ENCODE measurements at regions not wholly inside any gene's neighbourhood (a gene's known extent, or its start where the extent isn't known, plus 50 kb on each side); places are given as distances from the start of the nearest gene placed in this dataset.

- Histone ChIP-seq H3K18ac (ENCODE audit: low read length) (no peak overlapping the region), H4K5ac (ENCODE audit: low read length) (no peak overlapping the region), H3K4me2 (ENCODE audit: low read length) (no peak overlapping the region), H3K9ac (ENCODE audit: low read length) (no peak overlapping the region), H3K4me3 (ENCODE audit: low read length) (no peak overlapping the region), H3K4me1 (ENCODE audit: control insufficient read depth, low read depth, low read length) (no peaks in the 10 kb centered on the region), H3K79me2 (ENCODE audit: control insufficient read depth, insufficient read depth, low read length) (no peaks in the 10 kb centered on the region), H3K79me1 (ENCODE audit: low read length) (no peaks in the 10 kb centered on the region), H4K8ac (ENCODE audit: low read depth, low read length) (no peak overlapping the region), H2BK5ac (ENCODE audit: low read length) (no peak overlapping the region), H3K4ac (ENCODE audit: low read depth, low read length) (no peak overlapping the region), H3K56ac (ENCODE audit: low read length) (no peak overlapping the region), H2AK5ac (ENCODE audit: low read length) (no peak overlapping the region), H2BK120ac (ENCODE audit: low read depth, low read length) (no peak overlapping the region), H3K27ac (ENCODE audit: low read depth, low read length) (no peak overlapping the region), H3K27me3 (ENCODE audit: insufficient read depth, low read length, poor library complexity) (no peaks in the 10 kb centered on the region), H2BK15ac (replicated peaks; ENCODE audit: low read depth) (no peak overlapping the region), H3K23ac (ENCODE audit: low read length) (no peak overlapping the region), H3K36me3 (ENCODE audit: control insufficient read depth, insufficient read depth, low read length) (no peaks in the 10 kb centered on the region)
- no peak for DNase-seq
- no CpG with 5 or more reads among the region's 1 CpG for WGBS (ENCODE audit: extremely low coverage, insufficient coverage, low lambda C conversion rate)
These were observed 345.7 kb downstream of the SLC4A3 start for GRCh38 chr2:219973136-219973535.

GRCh38 chr2:219976871-219977270 is 349.4 kb downstream of the SLC4A3 start:
- Histone ChIP-seq H4K5ac (ENCODE audit: low read length) (no peak overlapping the region), H2AK5ac (ENCODE audit: low read length) (no peak overlapping the region), H3K27ac (ENCODE audit: low read depth, low read length) (no peak overlapping the region), H2BK15ac (replicated peaks; ENCODE audit: low read depth) (no peak overlapping the region), H3K4me1 (ENCODE audit: control insufficient read depth, low read depth, low read length) (no peaks in the 10 kb centered on the region), H4K8ac (ENCODE audit: low read depth, low read length) (peak overlapping the region; percentile 56), H3K36me3 (ENCODE audit: control insufficient read depth, insufficient read depth, low read length) (no peaks in the 10 kb centered on the region), H3K4me2 (ENCODE audit: low read length) (no peak overlapping the region), H3K79me1 (ENCODE audit: low read length) (no peaks in the 10 kb centered on the region), H2BK5ac (ENCODE audit: low read length) (no peak overlapping the region), H2BK120ac (ENCODE audit: low read depth, low read length) (no peak overlapping the region), H3K79me2 (ENCODE audit: control insufficient read depth, insufficient read depth, low read length) (no peaks in the 10 kb centered on the region), H3K23ac (ENCODE audit: low read length) (no peak overlapping the region), H3K4ac (ENCODE audit: low read depth, low read length) (no peak overlapping the region), H3K27me3 (ENCODE audit: insufficient read depth, low read length, poor library complexity) (no peaks in the 10 kb centered on the region), H3K56ac (ENCODE audit: low read length) (no peak overlapping the region), H3K4me3 (ENCODE audit: low read length) (no peak overlapping the region), H3K18ac (ENCODE audit: low read length) (no peak overlapping the region), H3K9ac (ENCODE audit: low read length) (no peak overlapping the region)
- no peak for DNase-seq
- WGBS (ENCODE audit: extremely low coverage, insufficient coverage, low lambda C conversion rate), result no CpG with 5 or more reads among the region's 2 CpGs

- no peak for DNase-seq
- no CpG with 5 or more reads among the region's 2 CpGs for WGBS (ENCODE audit: extremely low coverage, insufficient coverage, low lambda C conversion rate)
These were observed 353.2 kb downstream of the SLC4A3 start for GRCh38 chr2:219980638-219981037.

GRCh38 chr2:219983836-219984235 is 356.4 kb downstream of the SLC4A3 start:
- Histone ChIP-seq H3K27me3 (ENCODE audit: insufficient read depth, low read length, poor library complexity) (no peaks in the 10 kb centered on the region), H3K4ac (ENCODE audit: low read depth, low read length) (no peak overlapping the region), H3K4me2 (ENCODE audit: low read length) (no peak overlapping the region)

More at GRCh38 chr2:219980638-219981037, 353.2 kb downstream of the SLC4A3 start:
- H3K4me3 ChIP-seq (ENCODE audit: low read length), result no peak overlapping the region
- no peak overlapping the region for H2BK5ac ChIP-seq (ENCODE audit: low read length)
- H3K27me3 ChIP-seq (ENCODE audit: insufficient read depth, low read length, poor library complexity), result no peaks in the 10 kb centered on the region
- no peaks in the 10 kb centered on the region for H3K79me2 ChIP-seq (ENCODE audit: control insufficient read depth, insufficient read depth, low read length)
- H3K4ac ChIP-seq (ENCODE audit: low read depth, low read length), result no peak overlapping the region
- no peak overlapping the region for H2AK5ac ChIP-seq (ENCODE audit: low read length)
- no peaks in the 10 kb centered on the region for H3K4me1 ChIP-seq (ENCODE audit: control insufficient read depth, low read depth, low read length)
- H3K36me3 ChIP-seq (ENCODE audit: control insufficient read depth, insufficient read depth, low read length), result no peaks in the 10 kb centered on the region
- H3K4me2 ChIP-seq (ENCODE audit: low read length), result no peak overlapping the region
- H3K27ac ChIP-seq (ENCODE audit: low read depth, low read length), result no peak overlapping the region
- H4K5ac ChIP-seq (ENCODE audit: low read length), result no peak overlapping the region
- no peak overlapping the region for H3K9ac ChIP-seq (ENCODE audit: low read length)
- H2BK120ac ChIP-seq (ENCODE audit: low read depth, low read length), result no peak overlapping the region
- no peak overlapping the region for H3K56ac ChIP-seq (ENCODE audit: low read length)
- no peak overlapping the region for H3K18ac ChIP-seq (ENCODE audit: low read length)
- H3K23ac ChIP-seq (ENCODE audit: low read length), result no peak overlapping the region
- no peak overlapping the region for H4K8ac ChIP-seq (ENCODE audit: low read depth, low read length)
- H2BK15ac ChIP-seq (replicated peaks; ENCODE audit: low read depth), result no peak overlapping the region
- H3K79me1 ChIP-seq (ENCODE audit: low read length), result no peaks in the 10 kb centered on the region

GRCh38 chr2:219985017-219985416 is 357.6 kb downstream of the SLC4A3 start:
- Histone ChIP-seq H3K4me1 (ENCODE audit: control insufficient read depth, low read depth, low read length) (no peaks in the 10 kb centered on the region), H3K27me3 (ENCODE audit: insufficient read depth, low read length, poor library complexity) (no peaks in the 10 kb centered on the region), H3K9ac (ENCODE audit: low read length) (no peak overlapping the region), H3K4ac (ENCODE audit: low read depth, low read length) (no peak overlapping the region), H3K23ac (ENCODE audit: low read length) (no peak overlapping the region), H3K79me1 (ENCODE audit: low read length) (no peaks in the 10 kb centered on the region), H3K56ac (ENCODE audit: low read length) (no peak overlapping the region), H2BK120ac (ENCODE audit: low read depth, low read length) (no peak overlapping the region), H3K79me2 (ENCODE audit: control insufficient read depth, insufficient read depth, low read length) (no peaks in the 10 kb centered on the region), H2AK5ac (ENCODE audit: low read length) (no peak overlapping the region), H3K27ac (ENCODE audit: low read depth, low read length) (no peak overlapping the region), H3K4me2 (ENCODE audit: low read length) (no peak overlapping the region), H4K5ac (ENCODE audit: low read length) (no peak overlapping the region), H2BK15ac (replicated peaks; ENCODE audit: low read depth) (no peak overlapping the region), H3K4me3 (ENCODE audit: low read length) (no peak overlapping the region), H3K18ac (ENCODE audit: low read length) (no peak overlapping the region), H4K8ac (ENCODE audit: low read depth, low read length) (no peak overlapping the region), H2BK5ac (ENCODE audit: low read length) (no peak overlapping the region), H3K36me3 (ENCODE audit: control insufficient read depth, insufficient read depth, low read length) (no peaks in the 10 kb centered on the region)
- no CpG with 5 or more reads among the region's 3 CpGs for WGBS (ENCODE audit: extremely low coverage, insufficient coverage, low lambda C conversion rate)
- DNase-seq, result no peak

More at GRCh38 chr2:219983836-219984235, 356.4 kb downstream of the SLC4A3 start:
- Histone ChIP-seq H2BK5ac (ENCODE audit: low read length) (no peak overlapping the region), H3K4me3 (ENCODE audit: low read length) (no peak overlapping the region), H3K27ac (ENCODE audit: low read depth, low read length) (no peak overlapping the region), H3K79me1 (ENCODE audit: low read length) (no peaks in the 10 kb centered on the region), H2BK120ac (ENCODE audit: low read depth, low read length) (no peak overlapping the region), H3K23ac (ENCODE audit: low read length) (no peak overlapping the region), H3K9ac (ENCODE audit: low read length) (no peak overlapping the region), H3K18ac (ENCODE audit: low read length) (no peak overlapping the region), H3K79me2 (ENCODE audit: control insufficient read depth, insufficient read depth, low read length) (no peaks in the 10 kb centered on the region), H2BK15ac (replicated peaks; ENCODE audit: low read depth) (no peak overlapping the region), H3K36me3 (ENCODE audit: control insufficient read depth, insufficient read depth, low read length) (no peaks in the 10 kb centered on the region), H4K5ac (ENCODE audit: low read length) (no peak overlapping the region), H3K56ac (ENCODE audit: low read length) (no peak overlapping the region), H4K8ac (ENCODE audit: low read depth, low read length) (no peak overlapping the region), H2AK5ac (ENCODE audit: low read length) (no peak overlapping the region), H3K4me1 (ENCODE audit: control insufficient read depth, low read depth, low read length) (no peaks in the 10 kb centered on the region)
- DNase-seq, result no peak

- Histone ChIP-seq H3K23ac (ENCODE audit: low read length) (no peak overlapping the region), H3K79me1 (ENCODE audit: low read length) (no peaks in the 10 kb centered on the region), H3K27ac (ENCODE audit: low read depth, low read length) (no peak overlapping the region), H4K5ac (ENCODE audit: low read length) (no peak overlapping the region), H3K4me2 (ENCODE audit: low read length) (no peak overlapping the region), H3K27me3 (ENCODE audit: insufficient read depth, low read length, poor library complexity) (no peaks in the 10 kb centered on the region), H3K18ac (ENCODE audit: low read length) (no peak overlapping the region), H2AK5ac (ENCODE audit: low read length) (no peak overlapping the region), H3K36me3 (ENCODE audit: control insufficient read depth, insufficient read depth, low read length) (no peaks in the 10 kb centered on the region), H2BK120ac (ENCODE audit: low read depth, low read length) (no peak overlapping the region), H4K8ac (ENCODE audit: low read depth, low read length) (no peak overlapping the region), H3K56ac (ENCODE audit: low read length) (no peak overlapping the region), H3K79me2 (ENCODE audit: control insufficient read depth, insufficient read depth, low read length) (no peaks in the 10 kb centered on the region), H2BK15ac (replicated peaks; ENCODE audit: low read depth) (no peak overlapping the region), H3K4ac (ENCODE audit: low read depth, low read length) (no peak overlapping the region), H2BK5ac (ENCODE audit: low read length) (no peak overlapping the region), H3K9ac (ENCODE audit: low read length) (no peak overlapping the region), H3K4me3 (ENCODE audit: low read length) (no peak overlapping the region), H3K4me1 (ENCODE audit: control insufficient read depth, low read depth, low read length) (no peaks in the 10 kb centered on the region)
- DNase-seq, result peak; percentile 23
- no CpG with 5 or more reads among the region's 2 CpGs for WGBS (ENCODE audit: extremely low coverage, insufficient coverage, low lambda C conversion rate)
These were observed 360.4 kb downstream of the SLC4A3 start for GRCh38 chr2:219987830-219988229.

All from mesendoderm (in vitro differentiated cells).